ENCODE measurements at regions not wholly inside any gene's neighbourhood (a gene's known extent, or its start where the extent isn't known, plus 50 kb on each side); places are given as distances from the start of the nearest gene placed in this dataset.

DNA sequence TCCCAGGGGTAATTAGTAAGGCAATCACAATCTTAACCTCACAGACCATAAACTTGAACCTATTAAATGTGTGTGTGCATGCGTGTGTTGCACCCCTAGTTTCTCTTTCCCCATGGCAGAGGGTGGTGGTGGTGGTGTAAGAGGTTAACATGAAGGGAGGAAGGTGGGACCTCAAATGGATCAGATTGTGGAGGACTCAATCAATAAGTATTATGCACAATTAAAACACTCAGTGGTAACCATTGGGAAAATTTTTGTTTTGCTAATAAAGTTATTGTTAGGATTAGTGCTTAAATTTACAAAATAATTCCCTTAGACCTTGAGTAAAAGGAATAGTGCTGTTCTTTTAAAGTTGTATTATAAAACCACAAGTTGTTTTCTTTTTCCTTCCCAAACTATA, 283.0 kb downstream of the OLFM3 start:
- no peaks in the 10 kb centered on the region for H3K4me1 ChIP-seq (ENCODE audit: control insufficient read depth, low read length)
- no peaks in the 10 kb centered on the region for H3K27me3 ChIP-seq (ENCODE audit: control insufficient read depth, low read length)
- no peak overlapping the region for H3K4me2 ChIP-seq (ENCODE audit: low read length)
- H3K9me3 ChIP-seq (ENCODE audit: control insufficient read depth, insufficient read depth, low read length) = no peaks in the 10 kb centered on the region
- no peak for TF ChIP-seq EZH2phosphoT487 (IDR thresholded peaks at IDR 0.05; ENCODE audit: borderline replicate concordance, low read length)
- TF ChIP-seq CTCF (IDR thresholded peaks at IDR 0.05; ENCODE audit: low read depth, low read length, poor library complexity, severe bottlenecking) = no peak
- no peak overlapping the region for H3K4me3 ChIP-seq (ENCODE audit: low read length)
- H3K36me3 ChIP-seq (ENCODE audit: control insufficient read depth, low read length) = no peaks in the 10 kb centered on the region
- no peak overlapping the region for H3K27ac ChIP-seq (ENCODE audit: low read depth, low read length)
- no peaks in the 10 kb centered on the region for H3K79me2 ChIP-seq (ENCODE audit: control insufficient read depth, low read length)
- H4K20me1 ChIP-seq (ENCODE audit: control insufficient read depth, insufficient read depth, low read depth, low read length) = no peaks in the 10 kb centered on the region
- H3F3A ChIP-seq (ENCODE audit: control insufficient read depth, insufficient read depth) = no peaks in the 10 kb centered on the region
- H3K9me2 ChIP-seq (replicated peaks; ENCODE audit: control insufficient read depth, low read length) = no peaks in the 10 kb centered on the region

DNA sequence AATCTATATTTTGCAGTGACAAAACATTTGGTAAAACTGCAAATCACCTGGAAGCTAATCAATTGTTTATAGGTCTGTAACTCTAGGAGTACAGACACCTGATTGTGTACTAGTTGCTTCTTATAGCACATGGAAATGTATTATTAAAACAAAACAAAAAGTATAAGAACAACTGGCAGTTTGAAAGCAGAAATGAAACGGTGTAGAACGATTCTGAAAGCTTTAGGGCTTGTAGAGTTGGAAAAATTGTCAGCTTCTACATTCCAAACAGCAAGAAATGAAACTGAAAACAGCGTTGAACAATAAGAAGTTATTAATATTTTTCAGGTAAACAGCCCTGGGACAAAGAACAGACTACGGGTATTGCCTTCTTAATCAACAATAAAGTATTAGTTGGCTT, 273.3 kb downstream of the OLFM3 start:
- TF ChIP-seq CTCF (IDR thresholded peaks at IDR 0.05; ENCODE audit: low read depth, low read length, poor library complexity, severe bottlenecking) = no peak
- TF ChIP-seq EZH2phosphoT487 (IDR thresholded peaks at IDR 0.05; ENCODE audit: borderline replicate concordance, low read length) = no peak
- Histone ChIP-seq H3K27ac (ENCODE audit: low read depth, low read length) (no peak overlapping the region), H3K36me3 (ENCODE audit: control insufficient read depth, low read length) (no peaks in the 10 kb centered on the region)

GRCh38 chr1:101728029-101728428, 268.7 kb downstream of the OLFM3 start:
- no peaks in the 10 kb centered on the region for H3K9me2 ChIP-seq (replicated peaks; ENCODE audit: control insufficient read depth, low read length)
- TF ChIP-seq CTCF (IDR thresholded peaks at IDR 0.05; ENCODE audit: low read depth, low read length, poor library complexity, severe bottlenecking) (no peak), EZH2phosphoT487 (IDR thresholded peaks at IDR 0.05; ENCODE audit: borderline replicate concordance, low read length) (no peak)
- no peaks in the 10 kb centered on the region for H4K20me1 ChIP-seq (ENCODE audit: control insufficient read depth, insufficient read depth, low read depth, low read length)
- no peaks in the 10 kb centered on the region for H3K36me3 ChIP-seq (ENCODE audit: control insufficient read depth, low read length)
- H3K79me2 ChIP-seq (ENCODE audit: control insufficient read depth, low read length) = no peaks in the 10 kb centered on the region
- no peak overlapping the region for H3K27ac ChIP-seq (ENCODE audit: low read depth, low read length)
- no peaks in the 10 kb centered on the region for H3K9me3 ChIP-seq (ENCODE audit: control insufficient read depth, insufficient read depth, low read length)
- H3K4me2 ChIP-seq (ENCODE audit: low read length) = no peak overlapping the region
- H3K27me3 ChIP-seq (ENCODE audit: control insufficient read depth, low read length) = no peaks in the 10 kb centered on the region
- no peaks in the 10 kb centered on the region for H3F3A ChIP-seq (ENCODE audit: control insufficient read depth, insufficient read depth)
- no peaks in the 10 kb centered on the region for H3K4me1 ChIP-seq (ENCODE audit: control insufficient read depth, low read length)
- no peak overlapping the region for H3K4me3 ChIP-seq (ENCODE audit: low read length)

More for the DNA sequence above, 273.3 kb downstream of the OLFM3 start:
- Histone ChIP-seq H3K4me1 (ENCODE audit: control insufficient read depth, low read length) (no peaks in the 10 kb centered on the region), H4K20me1 (ENCODE audit: control insufficient read depth, insufficient read depth, low read depth, low read length) (no peaks in the 10 kb centered on the region), H3K79me2 (ENCODE audit: control insufficient read depth, low read length) (no peaks in the 10 kb centered on the region), H3K9me2 (replicated peaks; ENCODE audit: control insufficient read depth, low read length) (no peaks in the 10 kb centered on the region), H3K9me3 (ENCODE audit: control insufficient read depth, insufficient read depth, low read length) (no peaks in the 10 kb centered on the region), H3K4me2 (ENCODE audit: low read length) (no peak overlapping the region), H3F3A (ENCODE audit: control insufficient read depth, insufficient read depth) (no peaks in the 10 kb centered on the region), H3K27me3 (ENCODE audit: control insufficient read depth, low read length) (no peaks in the 10 kb centered on the region), H3K4me3 (ENCODE audit: low read length) (no peak overlapping the region)

DNA sequence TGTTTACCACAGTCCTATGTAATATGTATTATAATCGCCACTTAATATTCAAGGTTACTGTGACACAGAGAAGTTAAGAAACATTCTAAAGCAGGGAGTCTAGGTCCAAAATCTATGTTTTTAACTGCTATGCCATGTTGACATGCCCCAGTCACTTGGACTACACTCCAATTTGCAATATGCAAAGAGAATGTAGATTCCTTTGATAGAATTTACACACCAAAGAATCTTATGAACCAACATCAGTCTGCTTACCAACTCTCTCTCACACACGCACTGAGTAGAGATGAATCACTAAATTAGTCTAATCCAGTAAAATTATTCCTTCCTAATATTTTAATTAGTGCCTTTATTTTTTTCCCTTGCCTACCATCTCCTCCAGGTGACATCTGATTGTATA, 266.2 kb downstream of the OLFM3 start:
- H3K4me3 ChIP-seq (ENCODE audit: low read length) = no peak overlapping the region
- no peaks in the 10 kb centered on the region for H3K4me1 ChIP-seq (ENCODE audit: control insufficient read depth, low read length)
- H3K27me3 ChIP-seq (ENCODE audit: control insufficient read depth, low read length) = no peaks in the 10 kb centered on the region
- H3K4me2 ChIP-seq (ENCODE audit: low read length) = no peak overlapping the region
- no peaks in the 10 kb centered on the region for H3K9me2 ChIP-seq (replicated peaks; ENCODE audit: control insufficient read depth, low read length)
- no peaks in the 10 kb centered on the region for H3F3A ChIP-seq (ENCODE audit: control insufficient read depth, insufficient read depth)
- no peak overlapping the region for H3K27ac ChIP-seq (ENCODE audit: low read depth, low read length)
- H4K20me1 ChIP-seq (ENCODE audit: control insufficient read depth, insufficient read depth, low read depth, low read length) = no peaks in the 10 kb centered on the region
- no peak for TF ChIP-seq EZH2phosphoT487 (IDR thresholded peaks at IDR 0.05; ENCODE audit: borderline replicate concordance, low read length)
- TF ChIP-seq CTCF (IDR thresholded peaks at IDR 0.05; ENCODE audit: low read depth, low read length, poor library complexity, severe bottlenecking) = no peak
- H3K79me2 ChIP-seq (ENCODE audit: control insufficient read depth, low read length) = no peaks in the 10 kb centered on the region
- no peaks in the 10 kb centered on the region for H3K36me3 ChIP-seq (ENCODE audit: control insufficient read depth, low read length)
- no peaks in the 10 kb centered on the region for H3K9me3 ChIP-seq (ENCODE audit: control insufficient read depth, insufficient read depth, low read length)

All from DOHH2 (cell line).